Cardiac fibroblast (primary cell): ENCODE measurements at regions not wholly inside any gene's neighbourhood (a gene's known extent, or its start where the extent isn't known, plus 50 kb on each side); places are given as distances from the start of the nearest gene placed in this dataset.
"Not testable (repeated sequence)": the region's sequence is repeated elsewhere in the genome, so short reads cannot be mapped to it uniquely, and the experiment has no call there.

ENCODE experiments used
- DNase-seq, 2 donors: peaks; one replicate each; pipeline versions ENCODE4 v3.0.0 to v3.0.0-alpha.2; 2010; ENCODE audit warnings: low read depth in 2 of 2
- H3K4me3 ChIP-seq, 2 donors: replicated peaks in 1 of 2; 1 replicate in 1 of 2; 2 replicates in 1 of 2; pipeline ENCODE4 v1.5.1; 2011; ENCODE audit warnings: low read depth in 2 of 2, low read length in 2 of 2, mild to moderate bottlenecking in 2 of 2, moderate library complexity in 1 of 2
- CTCF ChIP-seq: IDR thresholded peaks from one replicate; pipeline ENCODE4 v1.5.1; 2011; ENCODE audit warnings: low read depth, mild to moderate bottlenecking, low read length, inconsistent platforms

GRCh38 chr2:20949256-20949655, 94.6 kb downstream of the APOB start:
- DNase-seq: no peak
- TF ChIP-seq CTCF: no peak
- no peak overlapping the region for H3K4me3 ChIP-seq

DNA sequence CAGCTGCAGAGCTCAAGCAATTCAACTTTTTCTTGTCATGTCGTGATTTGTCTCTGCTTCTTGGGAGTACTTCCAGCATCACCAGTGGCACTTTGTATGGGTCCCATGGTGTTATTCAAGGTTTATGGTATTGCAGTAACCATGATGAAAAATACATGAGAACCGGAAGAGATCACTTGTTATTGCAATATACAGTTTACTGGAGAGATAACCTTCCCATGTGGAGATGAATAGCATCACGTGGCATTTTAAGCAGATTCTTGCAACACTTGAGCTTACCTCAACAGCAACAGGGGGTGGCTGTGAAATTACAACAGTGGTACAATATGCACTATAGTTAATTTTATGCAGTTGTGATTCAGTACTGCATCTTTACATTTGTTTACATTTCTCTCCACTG, 97.4 kb downstream of the APOB start:
- no peak for DNase-seq
- no peak for TF ChIP-seq CTCF
- no peak overlapping the region for H3K4me3 ChIP-seq

DNA sequence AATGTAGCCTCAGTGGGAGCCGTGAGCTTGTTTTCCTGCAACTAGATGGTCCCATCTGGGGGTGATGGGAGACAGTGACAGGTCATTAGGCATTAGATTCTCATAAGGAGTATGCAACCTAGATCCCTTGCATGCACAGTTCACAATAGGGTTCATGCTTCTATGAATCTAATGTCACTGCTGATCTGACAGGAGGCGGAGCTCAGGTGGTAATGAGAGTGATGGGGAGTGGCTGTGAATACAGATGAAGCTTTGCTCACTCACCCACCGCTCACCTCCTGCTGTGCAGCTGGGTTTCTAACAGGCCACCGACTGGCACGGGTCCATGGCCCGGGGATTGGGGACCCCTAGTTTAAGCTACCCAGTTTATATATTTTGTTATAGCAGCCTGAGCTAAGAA, 100.2 kb downstream of the APOB start:
- not testable (repeated sequence) for DNase-seq

DNA sequence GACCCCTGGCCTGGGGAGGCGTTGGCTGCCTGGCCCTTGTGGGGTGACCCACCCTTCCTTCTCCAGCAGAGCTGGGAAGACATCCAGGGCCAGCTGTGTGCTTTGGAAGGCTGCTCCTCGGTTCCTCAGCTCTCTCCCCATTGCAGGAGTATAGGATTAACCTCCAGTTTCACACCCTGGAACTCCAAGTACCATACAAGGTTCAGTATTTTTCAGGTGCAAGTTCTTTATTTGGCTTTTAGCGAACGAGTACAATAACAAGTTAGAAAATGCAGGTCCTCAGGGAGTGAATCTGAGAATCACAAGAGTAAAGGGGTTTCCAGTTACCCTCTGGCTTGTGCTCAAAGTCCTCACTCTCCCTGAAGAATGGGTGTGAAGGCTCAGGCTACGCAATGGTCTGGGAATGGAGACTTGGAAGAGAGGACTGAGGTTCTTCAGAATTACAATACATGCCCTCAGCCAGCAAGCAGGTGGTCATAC, 101.2 kb downstream of the APOB start:
- no peak for TF ChIP-seq CTCF
- DNase-seq: no peak
- H3K4me3 ChIP-seq: no peak overlapping the region

More for the DNA sequence above, 100.2 kb downstream of the APOB start:
- not testable (repeated sequence) for H3K4me3 ChIP-seq

GRCh38 chr2:20940856-20941255, 103.0 kb downstream of the APOB start:
- no peak for TF ChIP-seq CTCF
- no peak overlapping the region for H3K4me3 ChIP-seq
- DNase-seq: no peak

DNA sequence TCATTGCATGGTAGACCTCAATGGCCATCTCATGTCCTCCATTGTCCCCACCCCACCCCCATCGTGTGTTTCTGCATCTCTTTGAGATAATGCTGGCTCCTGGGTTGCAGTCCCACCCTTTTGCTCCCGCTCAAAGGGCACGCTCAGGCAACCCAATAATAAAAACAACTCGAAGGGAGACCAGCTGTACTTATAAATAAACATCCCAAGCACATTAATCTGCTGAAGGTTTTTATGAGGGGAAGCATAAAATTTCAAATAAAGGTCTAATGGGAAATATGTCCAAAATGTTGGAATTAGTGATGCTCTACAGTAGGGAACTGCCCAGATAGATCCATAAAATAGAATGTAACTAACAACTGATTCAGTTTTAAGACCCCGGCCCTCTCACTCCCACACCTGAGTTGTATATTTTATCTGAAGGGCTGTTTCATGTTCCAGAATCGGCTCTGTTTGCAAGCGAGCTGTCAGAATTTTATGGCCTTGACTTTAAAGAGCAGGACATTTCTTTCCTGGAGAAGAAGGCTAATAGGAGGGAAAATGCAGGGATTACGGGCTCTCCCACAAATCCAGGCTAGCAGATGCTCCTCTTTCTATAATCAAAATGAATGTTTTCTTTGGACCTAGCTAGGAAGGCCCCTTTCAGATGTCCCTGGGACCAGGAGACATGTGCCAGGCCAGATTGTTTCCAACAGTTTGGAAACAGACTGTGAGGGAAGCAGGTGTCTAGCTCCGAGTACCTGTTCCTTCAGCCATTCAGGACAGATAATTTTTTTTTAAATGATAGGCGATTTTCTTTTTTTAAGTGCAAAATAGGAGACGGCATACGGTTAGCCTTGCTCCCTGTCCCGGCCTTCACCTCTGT, 103.7 kb downstream of the APOB start:
- TF ChIP-seq CTCF: no peak

GRCh38 chr2:20937353-20937752, 106.5 kb downstream of the APOB start:
- DNase-seq: no peak
- no peak for TF ChIP-seq CTCF
- no peak overlapping the region for H3K4me3 ChIP-seq

More for the DNA sequence above, 103.7 kb downstream of the APOB start:
- H3K4me3 ChIP-seq: no peak overlapping the region
- no peak for DNase-seq
